H1 (cell line): ENCODE measurements at regions not wholly inside any gene's neighbourhood (a gene's known extent, or its start where the extent isn't known, plus 50 kb on each side); places are given as distances from the start of the nearest gene placed in this dataset.

Experiments
- CHD7 ChIP-seq: fragments of 300-600 bp; sonication (generic); IDR thresholded peaks from 2 replicates; pipeline ENCODE4 v1.7.1; 2012; ENCODE audit warnings: low read length, moderate library complexity, mild to moderate bottlenecking, inconsistent platforms; ENCODE audit not compliant: insufficient replicate concordance
- EP300 ChIP-seq, 2 experiments: IDR thresholded peaks; 1 replicate in 1 of 2; 2 replicates in 1 of 2; pipeline ENCODE4 v1.6.1; 2011 to 2012; ENCODE audit warnings: low read depth in 2 of 2, low read length in 2 of 2, mild to moderate bottlenecking in 2 of 2, borderline replicate concordance in 1 of 2, inconsistent platforms in 1 of 2, moderate library complexity in 1 of 2
- GABPA ChIP-seq: IDR thresholded peaks from 2 replicates; pipeline ENCODE4 v1.6.1; 2011; ENCODE audit warnings: mild to moderate bottlenecking, low read length, moderate library complexity, borderline replicate concordance; ENCODE audit not compliant: insufficient read depth
- KDM1A ChIP-seq: fragments of 200-600, 300-600 bp; sonication (generic); IDR thresholded peaks from 2 replicates; pipeline ENCODE4 v1.7.1; 2016; ENCODE audit warnings: mild to moderate bottlenecking, low read length, borderline replicate concordance
- MAX ChIP-seq: IDR thresholded peaks from 2 replicates; pipeline ENCODE4 v1.6.1; 2012; ENCODE audit warnings: inconsistent platforms
- RNF2 ChIP-seq: fragments of 200-900, 300-1000 bp; sonication (generic); IDR thresholded peaks from 2 replicates; pipeline ENCODE4 v1.7.1; 2016; ENCODE audit warnings: borderline replicate concordance, low read depth, mild to moderate bottlenecking, antibody characterized with exemption, low read length; ENCODE audit not compliant: poor library complexity, severe bottlenecking; ENCODE audit errors: missing control alignments
- SIRT6 ChIP-seq: IDR thresholded peaks from one replicate; pipeline ENCODE4 v1.7.1; 2012; ENCODE audit warnings: low read length, inconsistent platforms

GRCh38 chr2:228689053-228689452 is 507.6 kb upstream of the SPHKAP start (continued):
- TF ChIP-seq CHD7 = no peak
- no peak for TF ChIP-seq EP300 (IDR thresholded peaks at IDR 0.05; ENCODE audit: borderline replicate concordance in 1 of 2, low read depth in 2 of 2, low read length in 2 of 2)
- TF ChIP-seq MAX = no peak
- TF ChIP-seq RNF2 = no peak
- no peak for TF ChIP-seq KDM1A
- no peak for TF ChIP-seq GABPA
- TF ChIP-seq SIRT6 = no peak
